ENCODE measurements at regions not wholly inside any gene's neighbourhood (a gene's known extent, or its start where the extent isn't known, plus 50 kb on each side); places are given as distances from the start of the nearest gene placed in this dataset.
"Not testable (repeated sequence)": the region's sequence is repeated elsewhere in the genome, so short reads cannot be mapped to it uniquely, and the experiment has no call there.

DNA sequence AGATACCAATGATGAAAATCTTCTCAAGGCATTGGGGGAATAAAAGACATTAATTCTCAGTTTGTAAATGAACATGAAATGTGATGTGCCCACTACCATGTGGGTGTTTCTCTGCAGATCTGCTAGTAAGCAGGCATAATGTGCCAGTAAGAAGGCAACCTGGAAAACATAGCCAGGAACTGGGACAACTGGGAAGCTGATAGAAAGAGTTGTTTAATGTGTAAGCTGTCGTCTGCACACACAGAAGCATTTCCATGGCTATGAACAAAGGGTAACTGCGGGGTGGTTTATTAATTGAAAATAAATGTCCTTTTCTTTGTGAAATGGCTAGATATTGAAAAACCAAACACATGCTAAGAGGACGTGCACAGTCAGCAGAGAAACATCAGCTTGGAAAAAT lies 52.0 kb downstream of the ZC3H11B start:
- DNase-seq, result no peak

DNA sequence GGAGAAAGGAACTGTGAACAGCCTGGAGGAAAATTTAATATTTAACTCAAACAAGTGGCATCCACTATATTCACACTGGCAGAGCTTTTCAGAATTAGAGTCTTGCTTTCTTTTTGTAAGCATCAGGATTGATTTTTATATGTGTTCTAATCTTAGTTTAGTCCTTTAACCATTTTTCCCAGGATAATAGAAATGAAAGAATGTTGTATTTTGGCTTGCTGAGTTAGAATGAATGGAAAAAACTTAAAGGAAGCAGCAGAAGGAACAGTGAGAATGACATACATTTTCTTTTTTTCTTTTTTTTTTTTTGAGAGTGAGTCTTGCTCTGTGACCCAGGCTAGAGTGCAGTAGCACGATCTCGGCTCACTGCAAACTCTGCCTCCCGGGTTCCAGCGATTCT lies 53.0 kb downstream of the ZC3H11B start:
- no peak for DNase-seq

DNA sequence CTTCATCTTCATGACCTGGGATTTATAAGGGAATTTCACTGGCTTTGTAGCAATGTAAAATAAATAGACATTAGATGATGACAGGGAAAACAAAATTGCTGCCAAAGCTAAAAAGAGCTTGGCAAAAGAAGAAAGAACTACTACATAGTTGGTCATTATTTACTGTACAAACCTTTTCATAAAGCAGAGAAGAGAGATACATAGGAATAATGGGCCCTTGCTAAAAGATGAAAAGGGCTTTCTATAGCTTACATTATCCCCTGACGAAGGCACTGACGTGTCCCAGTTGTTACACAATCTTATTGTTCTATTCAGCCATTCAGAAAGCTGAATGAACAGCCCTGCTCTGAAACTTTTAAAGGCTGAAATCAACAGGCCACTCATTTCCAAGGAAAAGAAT lies 57.1 kb downstream of the ZC3H11B start:
- DNase-seq, result no peak

DNA sequence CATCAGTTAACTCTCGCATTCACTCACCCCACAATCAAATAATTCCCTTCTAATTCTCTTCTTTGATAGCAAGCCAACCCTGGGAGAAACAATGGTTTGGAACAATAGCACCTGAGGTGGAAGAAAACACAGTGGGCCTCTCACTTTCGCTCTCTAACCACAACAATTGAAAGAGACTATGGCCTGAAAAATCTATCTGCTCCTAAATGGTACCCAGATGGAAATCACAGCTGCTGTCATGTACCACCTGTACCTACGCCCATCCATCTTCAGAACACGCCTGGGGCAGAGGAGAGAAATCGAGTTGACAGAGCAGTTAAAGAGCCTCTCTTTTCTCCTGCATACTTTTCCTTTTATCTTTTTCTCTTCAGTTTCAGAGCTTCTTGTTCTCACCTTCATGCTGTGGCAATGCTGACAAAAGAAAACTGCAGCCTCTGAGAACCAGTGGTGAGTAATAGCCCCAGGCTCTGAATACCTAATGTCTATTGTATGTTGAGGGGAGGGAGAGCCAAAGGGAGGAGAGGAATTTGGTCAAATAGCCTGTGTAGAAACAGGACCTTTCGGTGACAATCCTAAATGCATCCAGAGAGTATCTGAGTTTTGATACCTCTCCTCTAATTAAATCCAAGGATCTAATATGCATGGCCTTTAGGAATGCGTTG lies 57.7 kb downstream of the ZC3H11B start:
- DNase-seq, result no peak

DNA sequence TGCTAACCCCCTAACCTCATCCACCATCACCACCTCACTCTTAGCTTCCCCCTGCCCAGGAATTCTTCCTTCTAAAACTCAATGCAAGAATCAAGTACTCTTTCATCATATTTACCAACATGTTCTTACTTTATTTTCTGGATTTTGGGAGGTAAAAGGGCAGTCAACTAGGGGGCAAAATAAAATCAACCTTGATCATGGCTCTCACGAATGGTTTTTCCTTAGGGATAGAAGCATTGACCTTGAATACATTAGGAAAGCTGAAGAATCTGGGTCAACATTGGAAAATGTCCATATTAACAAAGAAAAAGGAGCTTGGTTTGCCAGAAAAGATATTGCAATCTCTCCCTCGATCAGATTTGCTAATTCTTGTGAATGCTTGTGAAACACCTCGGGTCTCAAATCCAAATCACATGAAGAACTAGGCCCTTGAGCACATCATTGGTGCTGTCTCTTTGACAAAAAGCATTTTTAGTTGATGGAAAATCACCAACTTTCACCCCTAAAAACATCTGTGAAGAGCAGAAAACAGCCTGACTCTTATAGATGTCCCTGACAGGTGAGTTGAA lies 58.9 kb downstream of the ZC3H11B start:
- DNase-seq, result no peak

DNA sequence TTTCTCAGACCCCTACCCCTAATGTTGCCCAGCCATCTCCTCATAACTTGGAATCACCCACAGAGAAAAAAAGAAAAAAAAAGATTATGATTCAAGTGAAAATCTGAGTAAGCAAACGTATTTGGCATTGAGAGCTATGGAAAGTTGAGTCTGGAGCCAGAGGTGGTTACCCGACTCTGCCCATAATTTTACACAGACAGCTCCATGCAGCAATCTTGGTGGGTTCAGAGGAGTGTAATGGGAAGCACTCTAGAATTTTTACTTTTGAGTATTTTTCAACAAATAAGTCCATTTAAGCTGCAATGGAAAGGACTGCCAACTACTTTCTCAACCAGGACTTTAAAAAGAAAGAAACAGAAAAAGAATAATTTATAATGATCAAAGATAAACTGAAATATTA lies 62.7 kb downstream of the ZC3H11B start:
- DNase-seq, result no peak

DNA sequence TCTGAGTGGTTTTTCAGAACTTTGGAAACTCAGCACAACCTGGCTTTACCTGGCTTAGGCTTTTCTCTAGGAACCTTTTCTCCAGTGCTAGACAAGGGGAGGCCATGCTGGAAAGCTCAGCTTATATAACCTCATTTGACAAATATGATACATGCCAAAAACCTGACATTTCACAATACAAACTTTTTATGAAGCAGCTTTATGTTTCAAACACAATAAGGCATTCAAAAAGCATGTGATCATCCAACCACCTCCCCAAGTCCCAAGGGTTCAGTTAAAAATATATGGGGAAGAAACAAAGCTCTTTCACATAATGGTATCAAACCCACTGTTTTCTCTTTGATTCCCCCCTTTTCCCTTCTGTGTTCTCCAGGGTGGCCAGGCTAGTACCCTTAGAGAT lies 63.7 kb downstream of the ZC3H11B start:
- DNase-seq, result no peak

DNA sequence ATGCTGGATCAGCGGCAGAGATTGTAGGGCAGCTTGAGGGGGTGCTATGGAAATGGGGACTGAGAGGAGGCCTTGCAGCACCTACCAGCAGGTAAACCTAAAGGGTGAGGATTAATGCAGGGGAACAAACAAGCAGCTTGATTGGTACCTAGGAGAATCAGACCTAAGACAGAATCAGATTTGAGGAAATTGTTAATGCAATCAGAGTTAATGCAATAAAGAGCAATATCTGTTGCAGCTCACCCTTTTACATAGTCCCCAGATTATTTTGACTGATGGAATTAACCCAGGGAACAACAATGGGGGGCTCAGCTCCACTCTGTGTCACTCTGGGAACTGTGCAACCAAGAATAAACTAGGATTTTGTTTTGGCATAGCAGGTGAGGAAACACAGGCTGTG lies 64.5 kb downstream of the ZC3H11B start:
- no peak for DNase-seq

DNA sequence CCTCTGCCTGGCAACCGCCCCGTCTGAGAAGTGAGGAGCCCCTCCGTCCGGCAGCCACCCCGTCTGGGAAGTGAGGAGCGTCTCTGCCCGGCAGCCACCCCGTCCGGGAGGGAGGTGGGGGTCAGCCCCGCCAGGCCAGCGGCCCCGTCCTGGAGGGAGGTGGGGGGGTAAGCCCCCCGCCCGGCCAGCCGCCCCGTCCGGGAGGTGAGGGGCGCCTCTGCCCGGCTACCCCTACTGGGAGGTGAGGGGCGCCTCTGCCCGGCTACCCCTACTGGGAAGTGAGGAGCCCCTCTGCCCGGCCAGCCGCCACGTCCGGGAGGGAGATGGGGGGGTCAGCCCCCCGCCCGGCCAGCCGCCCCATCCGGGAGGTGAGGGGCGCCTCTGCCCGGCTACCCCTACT lies 67.1 kb downstream of the ZC3H11B start:
- DNase-seq, result not testable (repeated sequence)

DNA sequence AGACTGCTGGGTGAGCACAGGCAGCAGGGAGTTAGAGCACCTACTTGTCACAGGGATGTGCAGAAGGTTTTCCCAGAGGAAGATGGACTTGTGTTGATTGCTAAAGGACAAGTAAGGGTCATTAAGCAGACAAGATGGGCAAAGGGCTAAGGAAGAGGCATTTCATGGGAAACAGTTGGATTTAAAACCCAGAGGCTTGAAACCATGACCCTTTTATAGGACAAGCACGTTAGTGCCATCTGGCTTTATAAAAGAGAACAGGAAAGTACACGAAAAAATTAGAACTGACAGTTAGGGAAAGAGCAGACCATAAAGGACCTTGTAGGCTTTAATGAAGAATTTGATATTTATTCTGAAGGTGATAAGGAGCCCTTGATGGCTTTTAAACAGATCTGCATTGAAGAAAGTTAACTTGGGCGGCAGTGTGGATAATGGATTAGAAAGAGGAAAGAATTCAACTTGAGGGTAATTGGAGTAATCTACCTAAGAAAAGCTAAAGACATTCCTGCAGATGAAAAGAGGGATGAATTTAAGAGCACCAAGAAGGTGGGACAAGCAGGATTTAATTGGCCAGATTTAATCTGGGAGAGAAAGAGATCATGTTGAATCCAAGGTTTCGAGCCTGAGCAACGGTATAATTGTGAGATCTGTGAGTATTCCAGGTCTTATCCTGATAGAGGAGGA lies 68.6 kb downstream of the ZC3H11B start:
- no peak for DNase-seq

DNA sequence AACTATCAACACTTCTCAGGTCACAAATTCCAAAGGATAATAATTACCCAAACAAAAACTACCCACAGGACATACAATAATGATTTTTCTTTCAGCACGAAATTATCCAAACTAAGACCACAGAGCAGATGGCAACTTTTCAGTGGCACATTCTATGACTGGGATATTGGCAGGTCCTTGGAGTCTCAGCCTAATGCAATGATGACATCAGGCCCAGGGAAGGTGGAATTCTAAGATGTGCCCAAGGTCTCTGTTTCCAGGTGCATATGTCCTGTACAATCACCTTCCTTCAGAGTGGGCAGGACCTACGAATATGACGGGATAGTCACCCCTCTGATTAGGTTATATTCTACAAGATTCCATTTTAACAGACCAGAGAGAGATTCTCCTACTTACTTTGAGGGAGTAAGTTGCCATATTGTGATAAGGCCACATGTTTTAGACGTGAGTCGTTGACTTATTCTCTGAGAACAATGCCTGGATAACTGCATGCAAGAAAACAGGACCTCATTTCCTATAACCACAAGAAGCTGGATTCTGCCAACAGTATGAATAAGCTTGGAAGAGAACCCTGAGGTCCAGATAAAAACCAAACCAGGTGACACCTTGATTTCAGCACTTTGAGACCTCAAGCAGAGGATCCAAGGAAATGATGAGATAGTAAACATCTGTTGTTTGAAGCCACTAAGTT lies 69.9 kb downstream of the ZC3H11B start:
- no peak for DNase-seq

DNA sequence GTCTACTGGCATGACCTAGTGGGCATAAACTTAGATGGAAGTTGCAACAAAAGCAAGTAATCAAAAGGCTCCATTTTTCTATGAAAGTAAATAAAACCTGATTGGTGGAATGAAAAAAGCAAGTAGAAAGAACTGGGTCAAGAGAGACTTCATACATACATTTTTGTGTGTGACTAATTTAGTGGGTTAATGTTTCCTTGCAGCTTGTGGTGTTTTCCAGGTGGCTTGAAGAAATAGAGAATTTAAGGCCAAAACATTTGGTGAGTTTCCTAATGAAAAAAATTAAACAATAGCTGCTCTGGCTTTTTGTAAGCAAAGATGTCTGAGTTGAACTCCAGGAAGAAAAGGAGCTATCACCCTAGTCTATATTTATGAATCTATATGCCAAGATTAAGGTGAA lies 71.0 kb downstream of the ZC3H11B start:
- DNase-seq, result no peak

DNA sequence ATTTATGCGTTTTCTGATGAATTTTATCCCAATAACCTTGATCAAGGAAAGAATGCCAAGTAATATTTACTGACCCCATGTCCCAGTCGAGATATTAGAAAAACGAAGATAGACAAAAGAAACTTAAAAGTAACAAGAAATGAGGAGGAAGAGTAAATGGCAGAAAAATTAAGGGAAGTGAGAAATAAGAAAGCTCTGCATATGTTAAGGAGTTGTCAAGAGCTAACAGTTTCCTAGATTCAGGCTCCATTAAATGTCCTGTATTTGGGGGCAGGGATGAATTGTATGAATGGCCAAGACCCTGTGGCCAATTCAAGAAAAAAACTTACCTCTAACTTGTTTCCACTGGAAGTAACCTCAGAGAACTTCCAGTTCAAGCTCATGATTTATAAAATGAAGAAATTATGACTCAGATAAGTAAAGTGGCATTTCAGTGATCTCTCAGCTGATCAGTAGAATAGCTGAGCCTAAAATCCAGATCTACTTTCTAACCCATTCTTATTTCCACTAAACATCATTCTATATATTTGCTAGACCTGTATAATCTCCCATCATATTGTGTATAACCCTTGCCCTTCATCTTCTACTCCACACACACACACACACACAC lies 73.2 kb downstream of the ZC3H11B start:
- no peak for DNase-seq

DNA sequence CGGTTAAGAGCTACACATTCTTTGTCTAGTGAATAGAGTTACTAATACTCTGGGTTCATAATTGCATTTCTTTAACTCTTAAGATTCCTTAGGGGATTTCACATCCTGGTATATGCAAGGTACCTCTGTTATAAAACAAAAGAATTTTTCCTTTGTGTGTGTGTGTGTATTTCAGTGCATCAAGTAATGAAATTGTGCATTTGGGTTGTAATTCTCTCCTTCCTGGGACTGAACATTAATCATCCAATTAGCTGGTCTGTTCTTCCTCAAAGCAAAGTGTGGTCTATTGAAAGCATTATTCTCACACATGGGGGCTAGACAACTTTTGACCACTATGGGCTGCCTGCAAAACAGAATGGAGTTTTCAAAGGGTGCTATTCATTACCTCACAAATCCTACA lies 74.0 kb downstream of the ZC3H11B start:
- no peak for DNase-seq

DNA sequence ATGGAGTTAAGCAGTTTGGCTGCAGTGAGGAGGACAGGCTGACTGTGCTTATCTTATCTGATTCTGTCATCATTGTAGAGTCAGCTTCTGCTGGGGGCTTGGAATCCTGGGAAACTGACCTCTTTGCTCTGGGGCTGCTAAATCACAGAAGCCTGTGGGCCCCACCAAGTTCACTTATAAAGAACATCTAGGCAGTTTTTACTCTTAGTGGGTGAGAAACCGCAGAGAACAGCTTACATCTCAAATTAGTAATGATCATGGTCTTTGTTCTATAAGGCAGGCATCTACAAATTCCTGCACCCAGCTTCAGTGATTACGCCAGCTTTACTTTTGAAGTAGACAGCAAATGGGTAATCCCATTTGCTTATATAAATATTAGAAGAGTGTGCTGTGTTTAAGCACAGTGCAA lies 75.7 kb downstream of the ZC3H11B start:
- DNase-seq, result no peak

DNA sequence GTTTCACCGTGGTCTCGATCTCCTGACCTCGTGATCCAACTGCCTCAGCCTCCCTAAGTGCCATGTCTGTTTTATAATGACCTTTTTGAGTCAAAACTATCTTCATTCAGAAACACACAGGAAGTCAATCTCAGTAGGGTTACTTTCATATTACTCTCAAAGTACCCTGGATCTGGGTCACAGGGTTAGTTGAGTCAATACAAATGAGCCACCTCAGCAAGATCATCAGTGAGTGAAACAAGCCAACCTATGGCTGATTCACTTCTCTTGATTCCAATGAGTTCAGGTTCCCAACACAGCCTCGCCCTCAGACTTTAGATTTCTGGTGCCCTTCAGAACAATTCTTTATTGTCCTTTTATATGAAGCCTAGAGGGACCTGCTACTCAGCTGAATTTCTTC lies 76.9 kb downstream of the ZC3H11B start:
- DNase-seq, result no peak

DNA sequence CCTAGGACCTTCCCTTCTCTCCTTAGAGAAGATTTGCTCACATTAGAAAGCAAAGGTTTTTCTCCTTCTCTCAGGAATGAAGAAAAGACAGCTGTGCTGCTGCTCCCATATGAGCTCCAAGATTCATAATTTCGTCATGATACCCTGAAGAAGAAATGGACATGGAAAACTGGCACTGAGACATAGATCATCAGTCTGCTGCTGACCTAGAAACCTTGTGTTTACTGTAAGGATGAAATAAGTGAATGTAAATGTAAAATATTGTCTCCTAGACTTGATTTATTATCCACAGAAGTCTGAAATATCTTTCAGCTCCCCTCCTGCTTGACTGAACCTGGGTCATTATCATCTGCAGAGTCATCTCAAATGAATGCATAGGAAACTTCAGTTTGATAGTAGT lies 77.9 kb downstream of the ZC3H11B start:
- no peak for DNase-seq

DNA sequence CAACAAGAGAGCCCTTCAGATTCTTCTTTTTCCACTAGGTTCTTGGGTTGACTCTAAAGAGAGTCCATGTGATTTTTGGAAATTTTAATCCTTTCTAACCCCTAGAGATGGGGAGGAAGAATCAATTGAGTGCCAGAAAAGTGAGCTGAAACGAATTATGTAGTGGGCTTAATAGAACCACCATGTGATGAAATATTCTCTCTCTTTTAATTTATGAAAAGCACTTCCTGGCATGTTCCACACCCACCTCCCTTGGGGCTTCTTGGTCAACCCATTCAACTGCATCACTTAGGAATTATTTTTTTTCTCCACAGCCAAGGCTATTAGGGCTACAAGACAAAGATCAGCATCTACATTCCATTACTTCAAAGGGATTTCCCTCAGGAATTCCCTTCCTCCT lies 79.6 kb downstream of the ZC3H11B start:
- DNase-seq, result no peak

DNA sequence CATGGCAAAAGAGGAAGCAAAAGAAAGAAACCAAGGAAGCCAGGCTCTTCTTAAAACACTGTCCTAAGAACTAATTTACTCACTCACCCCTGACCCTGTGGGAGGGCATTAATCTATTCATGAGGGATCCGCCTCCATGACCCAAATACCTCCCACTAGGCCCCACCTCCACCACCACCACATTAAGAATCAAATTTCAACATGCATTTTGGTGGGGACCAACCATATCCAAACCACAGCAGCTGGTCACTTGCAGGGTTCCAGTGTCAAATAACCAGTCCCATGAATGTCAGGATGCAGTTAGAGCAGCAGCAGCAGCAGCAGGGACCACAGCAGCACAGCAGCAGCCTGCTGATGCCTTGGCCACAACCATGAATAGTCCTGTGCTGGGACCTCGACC lies 83.8 kb downstream of the ZC3H11B start:
- no peak for DNase-seq

DNA sequence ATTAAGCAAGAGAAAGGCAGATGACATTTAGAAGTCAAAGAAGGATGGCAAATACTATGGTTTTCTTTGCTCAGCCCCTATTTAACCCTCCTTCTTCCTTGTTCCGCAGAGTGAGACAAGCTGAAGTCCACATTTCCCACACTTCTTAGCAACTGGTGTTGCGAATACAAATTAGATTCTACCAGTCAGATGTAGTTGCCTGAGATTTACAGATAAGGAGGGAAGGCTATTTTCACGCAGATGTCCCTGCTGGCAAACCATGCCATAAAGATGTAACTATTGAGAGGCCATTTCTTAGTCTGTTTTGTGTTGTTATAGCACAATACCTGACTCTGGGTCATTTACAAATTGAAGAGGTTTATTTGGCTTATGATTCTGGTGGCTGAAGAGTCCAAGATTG lies 84.3 kb downstream of the ZC3H11B start:
- DNase-seq, result no peak

DNA sequence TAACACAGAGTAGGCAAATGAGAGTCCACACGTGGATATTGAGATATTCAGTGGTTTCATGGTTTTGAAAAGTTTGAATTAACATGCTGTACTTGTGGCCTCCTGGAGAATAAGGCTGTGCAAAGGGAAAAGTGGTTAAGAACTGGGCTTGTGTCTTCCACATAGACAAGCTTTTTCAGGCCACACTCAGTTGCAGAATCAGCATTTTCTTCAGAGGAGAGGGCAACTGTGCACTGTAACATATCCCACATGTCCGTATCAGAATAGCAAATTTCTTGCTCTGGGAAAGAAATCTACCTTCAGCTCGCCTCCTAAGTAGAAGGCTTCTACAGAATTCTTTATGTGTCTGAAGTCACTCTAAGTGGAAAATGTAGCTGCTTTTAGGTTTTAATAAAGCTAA lies 84.9 kb downstream of the ZC3H11B start:
- no peak for DNase-seq

DNA sequence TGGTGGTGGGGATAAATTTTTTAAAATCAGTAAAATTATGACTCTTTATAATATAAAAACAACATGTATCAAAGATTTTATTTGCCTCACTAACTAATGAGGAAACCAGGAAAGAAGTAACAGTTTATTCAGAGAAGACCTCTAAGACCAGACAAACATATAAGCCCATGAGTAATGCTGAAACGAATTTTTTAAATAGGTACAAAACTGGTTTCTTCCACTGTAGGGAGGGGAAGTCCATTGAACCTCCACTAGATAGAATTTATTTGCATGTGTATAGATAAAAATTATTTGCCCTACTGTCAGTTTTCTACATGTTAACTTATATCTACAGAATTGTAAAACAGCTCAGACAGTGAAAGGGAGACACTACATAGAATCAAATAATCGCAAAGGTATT lies 86.8 kb downstream of the ZC3H11B start:
- no peak for DNase-seq

DNA sequence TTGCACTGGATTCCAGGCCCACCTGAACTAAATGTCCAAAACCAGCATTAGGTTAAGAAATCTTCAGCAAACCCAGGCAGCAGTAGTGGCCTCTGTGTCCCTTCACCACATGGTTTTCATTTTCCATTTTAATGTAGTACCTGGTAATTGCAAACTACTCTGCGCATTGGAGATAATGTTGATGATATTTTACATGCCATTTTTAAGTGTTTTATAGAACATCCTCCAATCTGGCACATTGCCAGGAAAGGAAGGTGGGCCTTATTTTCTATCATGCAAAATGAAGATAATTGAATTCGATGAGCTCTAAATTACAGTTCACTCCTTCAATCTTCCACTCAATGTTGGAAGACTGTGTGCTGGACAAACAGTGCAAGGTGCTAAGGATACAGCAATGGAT lies 89.5 kb downstream of the ZC3H11B start:
- no peak for DNase-seq

DNA sequence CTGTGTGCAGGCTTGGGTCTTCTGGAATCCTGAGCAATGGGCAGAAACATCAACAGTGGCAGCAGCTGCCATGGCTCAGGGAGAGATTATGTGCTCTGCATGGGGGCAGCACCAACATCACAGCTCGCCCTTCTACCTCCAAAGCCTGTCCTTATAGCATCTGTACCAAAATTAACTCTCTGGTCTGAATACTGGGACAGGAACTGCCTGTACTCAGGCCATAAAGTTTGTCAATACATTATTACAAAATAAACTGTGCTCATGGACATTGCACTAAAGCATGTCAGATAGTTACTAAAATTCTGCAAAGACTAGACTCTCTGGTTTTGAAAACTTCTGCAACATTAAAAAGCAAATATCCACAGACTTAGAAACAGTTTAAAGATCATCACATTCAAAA lies 91.6 kb downstream of the ZC3H11B start:
- DNase-seq, result no peak

Measured in activated CD4-positive, CD25-positive, alpha-beta regulatory T cell (primary cell).